Bronchial epithelial cell (primary cell): ENCODE measurements at regions not wholly inside any gene's neighbourhood (a gene's known extent, or its start where the extent isn't known, plus 50 kb on each side); places are given as distances from the start of the nearest gene placed in this dataset.
"Not testable (repeated sequence)": the region's sequence is repeated elsewhere in the genome, so short reads cannot be mapped to it uniquely, and the experiment has no call there.

Experiments
- DNase-seq: peaks from one replicate; pipeline ENCODE4 v3.0.0-alpha.2; 2010; ENCODE audit warnings: low read depth
- FAIRE-seq: peaks from 2 replicates; lab custom pipeline; 2011; peaks lifted over from hg19 to GRCh38; lab: Jason Lieb, UNC
- H3K27me3 ChIP-seq: 2 replicates; pipeline ENCODE4 v1.5.1; 2011; ENCODE audit warnings: low read length; ENCODE audit not compliant: control insufficient read depth, insufficient read depth
- H3K36me3 ChIP-seq: 2 replicates; pipeline ENCODE4 v1.5.1; 2011; ENCODE audit warnings: low read length; ENCODE audit not compliant: control insufficient read depth, insufficient read depth
- H3K4me3 ChIP-seq: 2 replicates; pipeline ENCODE4 v1.5.1; 2011; ENCODE audit warnings: mild to moderate bottlenecking, low read depth, low read length, control low read depth
- CTCF ChIP-seq: IDR thresholded peaks from 2 replicates; pipeline ENCODE4 v1.5.1; 2011; ENCODE audit warnings: mild to moderate bottlenecking, moderate library complexity, low read length, control low read depth, inconsistent platforms; ENCODE audit not compliant: insufficient read depth, severe bottlenecking

GRCh38 chr17:71801301-71801700 is 319.5 kb upstream of the SOX9 start:
- Histone ChIP-seq H3K36me3 (no peaks in the 10 kb centered on the region), H3K27me3 (no peaks in the 10 kb centered on the region), H3K4me3 (no peak overlapping the region)
- DNase-seq (no peak), FAIRE-seq (no peak)
- no peak for TF ChIP-seq CTCF

GRCh38 chr17:71802663-71803062 is 318.2 kb upstream of the SOX9 start:
- no peak for FAIRE-seq
- no peaks in the 10 kb centered on the region for H3K36me3 ChIP-seq
- TF ChIP-seq CTCF = no peak
- H3K4me3 ChIP-seq = no peak overlapping the region
- H3K27me3 ChIP-seq = no peaks in the 10 kb centered on the region
- no peak for DNase-seq

- H3K27me3 ChIP-seq = no peaks in the 10 kb centered on the region
- TF ChIP-seq CTCF = no peak
- H3K4me3 ChIP-seq = no peak overlapping the region
These were observed 317.1 kb upstream of the SOX9 start for GRCh38 chr17:71803656-71804284.

GRCh38 chr17:71809537-71809936 is 311.3 kb upstream of the SOX9 start:
- H3K27me3 ChIP-seq = no peaks in the 10 kb centered on the region
- no peak for TF ChIP-seq CTCF
- DNase-seq = peak; percentile 8
- H3K36me3 ChIP-seq = no peaks in the 10 kb centered on the region
- FAIRE-seq = no peak
- no peak overlapping the region for H3K4me3 ChIP-seq

More at GRCh38 chr17:71803656-71804284, 317.1 kb upstream of the SOX9 start:
- FAIRE-seq (no peak), DNase-seq (no peak)
- no peaks in the 10 kb centered on the region for H3K36me3 ChIP-seq

GRCh38 chr17:71813861-71814260 is 307.0 kb upstream of the SOX9 start:
- not testable (repeated sequence) for H3K4me3 ChIP-seq, DNase-seq, FAIRE-seq, H3K27me3 ChIP-seq, H3K36me3 ChIP-seq

- no peak for DNase-seq
- no peak overlapping the region for H3K4me3 ChIP-seq
- H3K36me3 ChIP-seq = no peaks in the 10 kb centered on the region
- TF ChIP-seq CTCF = no peak
- FAIRE-seq = no peak
- H3K27me3 ChIP-seq = no peaks in the 10 kb centered on the region
These were observed 299.3 kb upstream of the SOX9 start for GRCh38 chr17:71821511-71821910.
